Keratinocyte (primary cell): ENCODE measurements at regions not wholly inside any gene's neighbourhood (a gene's known extent, or its start where the extent isn't known, plus 50 kb on each side); places are given as distances from the start of the nearest gene placed in this dataset.

Experiments used
- DNase-seq: peaks from one replicate; pipeline ENCODE4 v3.0.0-alpha.2; 2011; ENCODE audit warnings: low read depth, missing footprints, low spot score
- FAIRE-seq: peaks from 2 replicates; lab custom pipeline; 2011; peaks lifted over from hg19 to GRCh38; lab: Jason Lieb, UNC
- H2AFZ ChIP-seq: 2 replicates; pipeline ENCODE4 v1.6.0; 2012; ENCODE audit warnings: low read length, control low read depth, inconsistent platforms; ENCODE audit not compliant: control insufficient read depth
- H3K27ac ChIP-seq: 2 replicates; pipeline ENCODE4 v1.5.1; 2011; ENCODE audit warnings: low read length; ENCODE audit not compliant: control insufficient read depth, insufficient read depth
- H3K27me3 ChIP-seq: 3 replicates; pipeline ENCODE4 v1.6.0; 2011; ENCODE audit warnings: low read length; ENCODE audit not compliant: control insufficient read depth, insufficient read depth; ENCODE audit errors: extremely low read depth
- H3K36me3 ChIP-seq, 2 experiments: 2 replicates in 1 of 2; 3 replicates in 1 of 2; pipeline ENCODE4 v1.5.1; 2011; ENCODE audit warnings: low read length in 2 of 2, mild to moderate bottlenecking in 1 of 2; ENCODE audit not compliant: control insufficient read depth in 2 of 2, insufficient read depth in 2 of 2; ENCODE audit errors: extremely low read depth in 1 of 2
- H3K4me1 ChIP-seq: 3 replicates; pipeline ENCODE4 v1.5.1; 2011; ENCODE audit warnings: low read length; ENCODE audit not compliant: control insufficient read depth, insufficient read depth; ENCODE audit errors: extremely low read depth
- H3K4me2 ChIP-seq: 3 replicates; pipeline ENCODE4 v1.6.0; 2011; ENCODE audit warnings: low read depth, low read length; ENCODE audit not compliant: control insufficient read depth, insufficient read depth; ENCODE audit errors: extremely low read depth
- H3K4me3 ChIP-seq, 3 experiments: fragments of 200-600 bp in 1 of 3; sonication (generic) in 1 of 3; 2 replicates in 2 of 3; 3 replicates in 1 of 3; pipeline ENCODE4 v1.5.1; 2011 to 2016; ENCODE audit warnings: low read length in 3 of 3, mild to moderate bottlenecking in 3 of 3, control low read depth in 2 of 3, inconsistent platforms in 1 of 3, low read depth in 1 of 3, mixed read lengths in 1 of 3, mixed run types in 1 of 3, moderate library complexity in 1 of 3; ENCODE audit not compliant: control insufficient read depth in 2 of 3, insufficient read depth in 2 of 3; ENCODE audit errors: extremely low read depth in 1 of 3
- H3K79me2 ChIP-seq: 2 replicates; pipeline ENCODE4 v1.6.0; 2012; ENCODE audit warnings: low read length; ENCODE audit not compliant: control insufficient read depth, insufficient read depth
- H3K9ac ChIP-seq: 3 replicates; pipeline ENCODE4 v1.6.0; 2011; ENCODE audit warnings: low read length; ENCODE audit not compliant: control insufficient read depth, insufficient read depth; ENCODE audit errors: extremely low read depth
- H3K9me1 ChIP-seq: 3 replicates; pipeline ENCODE4 v1.6.0; 2011; ENCODE audit warnings: low read length; ENCODE audit not compliant: control insufficient read depth, insufficient read depth; ENCODE audit errors: extremely low read depth
- H3K9me3 ChIP-seq: 2 replicates; pipeline ENCODE4 v1.5.1; 2012; ENCODE audit warnings: low read depth, low read length; ENCODE audit not compliant: control insufficient read depth
- H4K20me1 ChIP-seq: 3 replicates; pipeline ENCODE4 v1.6.0; 2011; ENCODE audit warnings: low read length; ENCODE audit not compliant: control insufficient read depth, insufficient read depth; ENCODE audit errors: extremely low read depth
- EZH2 ChIP-seq: IDR thresholded peaks from one replicate; pipeline ENCODE4 v1.6.1; 2012; ENCODE audit warnings: inconsistent platforms, mild to moderate bottlenecking, low read length, moderate library complexity
- dilution Hi-C: fragments of 300-500 bp; cut with MboI; formaldehyde crosslinking; loops from one replicate; pipeline ENCODE4 v1.7.0; 2020; ENCODE audit warnings: low sequenced_read_pairs; ENCODE audit not compliant: extremely low pct_ligation_motif_present
- TF ChIP-seq, protein P1 (sequence below), 3 experiments: IDR thresholded peaks in 1 of 3; conservative IDR thresholded peaks in 1 of 3; optimal IDR thresholded peaks in 1 of 3; 2 replicates in 2 of 3; 3 replicates in 1 of 3; pipeline versions ENCODE3 to v1.5.1; 2011; ENCODE audit warnings: low read length in 3 of 3, mild to moderate bottlenecking in 3 of 3, moderate library complexity in 2 of 3, control low read depth in 1 of 3, inconsistent platforms in 1 of 3; ENCODE audit not compliant: insufficient read depth in 2 of 3; ENCODE audit errors: extremely low read depth in 1 of 3

DNA sequence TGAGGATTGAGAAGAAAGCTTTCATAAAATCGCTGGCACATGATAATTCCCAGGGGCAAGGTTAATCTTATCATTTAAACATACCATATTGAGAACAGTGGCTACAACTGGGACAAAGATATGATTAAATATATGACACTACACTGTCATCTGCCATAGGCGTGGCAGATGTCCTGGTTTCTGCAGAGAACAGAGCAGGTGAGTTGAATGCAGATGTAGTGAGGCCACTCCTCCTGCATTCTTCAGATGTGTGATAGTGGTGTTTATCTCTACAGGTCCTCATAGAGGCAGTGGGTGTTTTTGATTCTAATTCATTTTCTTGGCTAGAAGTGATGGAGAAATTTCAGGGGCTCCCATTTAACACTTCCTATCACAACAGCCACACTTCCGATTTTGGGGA is 237.0 kb upstream of the CDH9 start:
- Histone ChIP-seq H3K27me3 (no peaks in the 10 kb centered on the region), H3K4me2 (no peak overlapping the region), H2AFZ (no peak overlapping the region), H3K79me2 (no peaks in the 10 kb centered on the region), H3K9me3 (no peaks in the 10 kb centered on the region), H3K4me3 (no peak overlapping the region), H3K36me3 (no peaks in the 10 kb centered on the region), H4K20me1 (no peaks in the 10 kb centered on the region), H3K27ac (no peak overlapping the region), H3K4me1 (no peaks in the 10 kb centered on the region), H3K9ac (no peak overlapping the region), H3K9me1 (no peaks in the 10 kb centered on the region)
- DNase-seq (no peak), FAIRE-seq (no peak)
- TF ChIP-seq, protein P1, sequence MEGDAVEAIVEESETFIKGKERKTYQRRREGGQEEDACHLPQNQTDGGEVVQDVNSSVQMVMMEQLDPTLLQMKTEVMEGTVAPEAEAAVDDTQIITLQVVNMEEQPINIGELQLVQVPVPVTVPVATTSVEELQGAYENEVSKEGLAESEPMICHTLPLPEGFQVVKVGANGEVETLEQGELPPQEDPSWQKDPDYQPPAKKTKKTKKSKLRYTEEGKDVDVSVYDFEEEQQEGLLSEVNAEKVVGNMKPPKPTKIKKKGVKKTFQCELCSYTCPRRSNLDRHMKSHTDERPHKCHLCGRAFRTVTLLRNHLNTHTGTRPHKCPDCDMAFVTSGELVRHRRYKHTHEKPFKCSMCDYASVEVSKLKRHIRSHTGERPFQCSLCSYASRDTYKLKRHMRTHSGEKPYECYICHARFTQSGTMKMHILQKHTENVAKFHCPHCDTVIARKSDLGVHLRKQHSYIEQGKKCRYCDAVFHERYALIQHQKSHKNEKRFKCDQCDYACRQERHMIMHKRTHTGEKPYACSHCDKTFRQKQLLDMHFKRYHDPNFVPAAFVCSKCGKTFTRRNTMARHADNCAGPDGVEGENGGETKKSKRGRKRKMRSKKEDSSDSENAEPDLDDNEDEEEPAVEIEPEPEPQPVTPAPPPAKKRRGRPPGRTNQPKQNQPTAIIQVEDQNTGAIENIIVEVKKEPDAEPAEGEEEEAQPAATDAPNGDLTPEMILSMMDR (optimal IDR thresholded peaks at IDR 0.05 in 1 of 3, IDR thresholded peaks at IDR 0.05 in 1 of 3, conservative IDR thresholded peaks at IDR 0.05 in 1 of 3; ENCODE audit: extremely low read depth in 1 of 3, insufficient read depth in 2 of 3, low read length in 3 of 3) = no peak
- TF ChIP-seq EZH2 = no peak
- dilution Hi-C loops = no loop called here

DNA sequence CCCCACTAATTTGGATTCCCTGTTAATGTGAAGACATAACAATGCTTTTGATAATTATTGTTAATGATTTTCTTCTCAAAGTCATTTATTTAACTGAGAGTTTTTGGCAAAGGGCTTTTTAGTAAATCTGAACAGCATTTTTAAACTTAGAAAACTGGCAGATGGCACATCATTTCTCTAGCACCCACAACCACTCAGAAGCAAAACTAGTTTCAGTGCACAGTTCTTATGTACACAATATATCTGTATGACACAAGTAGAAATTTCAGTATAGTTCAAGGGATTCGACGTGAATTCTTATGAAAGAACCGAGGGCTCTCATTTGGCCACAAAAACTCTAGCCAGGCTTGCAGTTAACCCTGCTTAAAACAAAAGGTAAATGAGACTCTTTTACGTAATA is 231.4 kb upstream of the CDH9 start:
- no peaks in the 10 kb centered on the region for H3K9me1 ChIP-seq
- TF ChIP-seq, protein P1 (optimal IDR thresholded peaks at IDR 0.05 in 1 of 3, IDR thresholded peaks at IDR 0.05 in 1 of 3, conservative IDR thresholded peaks at IDR 0.05 in 1 of 3; ENCODE audit: extremely low read depth in 1 of 3, insufficient read depth in 2 of 3, low read length in 3 of 3) = no peak
- TF ChIP-seq EZH2 = no peak

More for the DNA sequence above, 231.4 kb upstream of the CDH9 start:
- H3K79me2 ChIP-seq = no peaks in the 10 kb centered on the region
- no peak overlapping the region for H3K27ac ChIP-seq
- H3K9me3 ChIP-seq = no peaks in the 10 kb centered on the region
- H3K4me2 ChIP-seq = no peak overlapping the region
- no peaks in the 10 kb centered on the region for H3K27me3 ChIP-seq
- DNase-seq (no peak), FAIRE-seq (no peak)
- no peak overlapping the region for H3K4me3 ChIP-seq
- no peak overlapping the region for H3K9ac ChIP-seq
- no peak overlapping the region for H2AFZ ChIP-seq
- H3K4me1 ChIP-seq = no peaks in the 10 kb centered on the region
- dilution Hi-C loops = no loop called here
- H3K36me3 ChIP-seq = no peaks in the 10 kb centered on the region
- H4K20me1 ChIP-seq = no peaks in the 10 kb centered on the region
